ENCODE measurements at regions not wholly inside any gene's neighbourhood (a gene's known extent, or its start where the extent isn't known, plus 50 kb on each side); places are given as distances from the start of the nearest gene placed in this dataset.
"Not testable (repeated sequence)": the region's sequence is repeated elsewhere in the genome, so short reads cannot be mapped to it uniquely, and the experiment has no call there.

- TF ChIP-seq CTCF (IDR thresholded peaks at IDR 0.05; ENCODE audit: low read depth, low read length, missing control alignments): peak; percentile 52
- H3K36me3 ChIP-seq (replicated peaks); H3K27ac ChIP-seq; in situ Hi-C loops (cut with HindIII; ENCODE audit: low pct_ligation_motif_present, low sequenced_read_pairs); H3K27me3 ChIP-seq (replicated peaks); H3K4me3 ChIP-seq (ENCODE audit: low read depth, low read length): not testable (repeated sequence)
- DNase-seq: peak; percentile 53
These were observed 68.9 kb upstream of the RUBCNL start for GRCh38 chr13:46455924-46456323.

GRCh38 chr13:46451145-46451544 is 64.1 kb upstream of the RUBCNL start:
- H3K4me3 ChIP-seq (ENCODE audit: low read depth, low read length); H3K27me3 ChIP-seq (replicated peaks); in situ Hi-C loops (cut with HindIII; ENCODE audit: low pct_ligation_motif_present, low sequenced_read_pairs); H3K27ac ChIP-seq; H3K36me3 ChIP-seq (replicated peaks); DNase-seq: not testable (repeated sequence)

- H3K27ac ChIP-seq; H3K36me3 ChIP-seq (replicated peaks); H3K4me3 ChIP-seq (ENCODE audit: low read depth, low read length); H3K27me3 ChIP-seq (replicated peaks); in situ Hi-C loops (cut with HindIII; ENCODE audit: low pct_ligation_motif_present, low sequenced_read_pairs); DNase-seq: not testable (repeated sequence)
These were observed 62.9 kb upstream of the RUBCNL start for GRCh38 chr13:46449949-46450348.

GRCh38 chr13:46448148-46448547 is 61.1 kb upstream of the RUBCNL start:
- H3K27ac ChIP-seq; H3K36me3 ChIP-seq (replicated peaks); H3K4me3 ChIP-seq (ENCODE audit: low read depth, low read length); H3K27me3 ChIP-seq (replicated peaks); in situ Hi-C loops (cut with HindIII; ENCODE audit: low pct_ligation_motif_present, low sequenced_read_pairs): not testable (repeated sequence)
- peak; percentile 44 for DNase-seq

- DNase-seq; H3K27ac ChIP-seq; H3K27me3 ChIP-seq (replicated peaks); in situ Hi-C loops (cut with HindIII; ENCODE audit: low pct_ligation_motif_present, low sequenced_read_pairs); H3K36me3 ChIP-seq (replicated peaks); H3K4me3 ChIP-seq (ENCODE audit: low read depth, low read length): not testable (repeated sequence)
These were observed 50.9 kb upstream of the RUBCNL start for GRCh38 chr13:46437808-46438404.

Measured in brain microvascular endothelial cell (primary cell).